ENCODE measurements at regions not wholly inside any gene's neighbourhood (a gene's known extent, or its start where the extent isn't known, plus 50 kb on each side); places are given as distances from the start of the nearest gene placed in this dataset.

DNA sequence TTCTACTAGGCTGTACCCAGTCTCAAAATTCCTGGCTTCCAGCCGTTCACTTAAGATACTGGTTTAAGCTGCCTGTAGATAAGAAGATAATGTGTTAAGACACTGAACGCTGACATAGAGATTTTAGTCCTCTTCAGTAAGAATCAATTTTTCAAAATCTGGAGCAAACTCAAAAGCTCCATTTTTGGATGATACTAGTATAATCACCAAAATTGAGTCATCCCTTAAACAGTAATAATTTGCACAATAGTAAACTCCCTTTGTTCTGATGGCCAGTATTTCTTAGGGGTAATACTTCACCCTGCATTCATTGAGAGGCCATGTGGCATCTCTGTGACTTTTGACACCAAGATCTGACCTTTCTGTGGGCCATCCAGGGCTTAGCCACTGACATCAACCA lies 299.8 kb upstream of the USP25 start:
- Mint-ChIP-seq H3K9me3 (peaks cover 3% of the 10 kb centered on the region; the same call in 2 of the 3 replicates), H3K36me3 (ENCODE audit: low read depth) (peaks cover 9% of the 10 kb centered on the region; the same call in 1 of the 3 replicates), H3K27ac (no peak overlapping the region), H3K4me3 (no peak overlapping the region), H3K4me1 (peaks cover 9% of the 10 kb centered on the region), H3K27me3 (ENCODE audit: insufficient read depth, low read depth, poor library complexity) (no peaks in the 10 kb centered on the region)
- no peak overlapping the region for H3K4me2 ChIP-seq
- H4K20me1 ChIP-seq (replicated peaks; ENCODE audit: insufficient read depth), result no peaks in the 10 kb centered on the region
- no peak overlapping the region for H3K27ac ChIP-seq (ENCODE audit: low read depth)
- H3F3A ChIP-seq (replicated peaks; ENCODE audit: low read depth), result no peaks in the 10 kb centered on the region
- H3K79me2 ChIP-seq (replicated peaks; ENCODE audit: insufficient read depth), result no peaks in the 10 kb centered on the region
- ATAC-seq (no peak), DNase-seq (ENCODE audit: low spot score) (no peak)
- no peaks in the 10 kb centered on the region for H3K36me3 ChIP-seq (ENCODE audit: insufficient read depth)
- peaks cover 4% of the 10 kb centered on the region; the same call in 1 of the 2 replicates for H3K4me1 ChIP-seq (ENCODE audit: insufficient read depth)
- no peaks in the 10 kb centered on the region for H3K27me3 ChIP-seq (ENCODE audit: insufficient read depth)
- peaks cover 15% of the 10 kb centered on the region; the same call in 1 of the 2 replicates for H3K9me2 ChIP-seq (ENCODE audit: insufficient read depth)
- TF ChIP-seq, protein P1, sequence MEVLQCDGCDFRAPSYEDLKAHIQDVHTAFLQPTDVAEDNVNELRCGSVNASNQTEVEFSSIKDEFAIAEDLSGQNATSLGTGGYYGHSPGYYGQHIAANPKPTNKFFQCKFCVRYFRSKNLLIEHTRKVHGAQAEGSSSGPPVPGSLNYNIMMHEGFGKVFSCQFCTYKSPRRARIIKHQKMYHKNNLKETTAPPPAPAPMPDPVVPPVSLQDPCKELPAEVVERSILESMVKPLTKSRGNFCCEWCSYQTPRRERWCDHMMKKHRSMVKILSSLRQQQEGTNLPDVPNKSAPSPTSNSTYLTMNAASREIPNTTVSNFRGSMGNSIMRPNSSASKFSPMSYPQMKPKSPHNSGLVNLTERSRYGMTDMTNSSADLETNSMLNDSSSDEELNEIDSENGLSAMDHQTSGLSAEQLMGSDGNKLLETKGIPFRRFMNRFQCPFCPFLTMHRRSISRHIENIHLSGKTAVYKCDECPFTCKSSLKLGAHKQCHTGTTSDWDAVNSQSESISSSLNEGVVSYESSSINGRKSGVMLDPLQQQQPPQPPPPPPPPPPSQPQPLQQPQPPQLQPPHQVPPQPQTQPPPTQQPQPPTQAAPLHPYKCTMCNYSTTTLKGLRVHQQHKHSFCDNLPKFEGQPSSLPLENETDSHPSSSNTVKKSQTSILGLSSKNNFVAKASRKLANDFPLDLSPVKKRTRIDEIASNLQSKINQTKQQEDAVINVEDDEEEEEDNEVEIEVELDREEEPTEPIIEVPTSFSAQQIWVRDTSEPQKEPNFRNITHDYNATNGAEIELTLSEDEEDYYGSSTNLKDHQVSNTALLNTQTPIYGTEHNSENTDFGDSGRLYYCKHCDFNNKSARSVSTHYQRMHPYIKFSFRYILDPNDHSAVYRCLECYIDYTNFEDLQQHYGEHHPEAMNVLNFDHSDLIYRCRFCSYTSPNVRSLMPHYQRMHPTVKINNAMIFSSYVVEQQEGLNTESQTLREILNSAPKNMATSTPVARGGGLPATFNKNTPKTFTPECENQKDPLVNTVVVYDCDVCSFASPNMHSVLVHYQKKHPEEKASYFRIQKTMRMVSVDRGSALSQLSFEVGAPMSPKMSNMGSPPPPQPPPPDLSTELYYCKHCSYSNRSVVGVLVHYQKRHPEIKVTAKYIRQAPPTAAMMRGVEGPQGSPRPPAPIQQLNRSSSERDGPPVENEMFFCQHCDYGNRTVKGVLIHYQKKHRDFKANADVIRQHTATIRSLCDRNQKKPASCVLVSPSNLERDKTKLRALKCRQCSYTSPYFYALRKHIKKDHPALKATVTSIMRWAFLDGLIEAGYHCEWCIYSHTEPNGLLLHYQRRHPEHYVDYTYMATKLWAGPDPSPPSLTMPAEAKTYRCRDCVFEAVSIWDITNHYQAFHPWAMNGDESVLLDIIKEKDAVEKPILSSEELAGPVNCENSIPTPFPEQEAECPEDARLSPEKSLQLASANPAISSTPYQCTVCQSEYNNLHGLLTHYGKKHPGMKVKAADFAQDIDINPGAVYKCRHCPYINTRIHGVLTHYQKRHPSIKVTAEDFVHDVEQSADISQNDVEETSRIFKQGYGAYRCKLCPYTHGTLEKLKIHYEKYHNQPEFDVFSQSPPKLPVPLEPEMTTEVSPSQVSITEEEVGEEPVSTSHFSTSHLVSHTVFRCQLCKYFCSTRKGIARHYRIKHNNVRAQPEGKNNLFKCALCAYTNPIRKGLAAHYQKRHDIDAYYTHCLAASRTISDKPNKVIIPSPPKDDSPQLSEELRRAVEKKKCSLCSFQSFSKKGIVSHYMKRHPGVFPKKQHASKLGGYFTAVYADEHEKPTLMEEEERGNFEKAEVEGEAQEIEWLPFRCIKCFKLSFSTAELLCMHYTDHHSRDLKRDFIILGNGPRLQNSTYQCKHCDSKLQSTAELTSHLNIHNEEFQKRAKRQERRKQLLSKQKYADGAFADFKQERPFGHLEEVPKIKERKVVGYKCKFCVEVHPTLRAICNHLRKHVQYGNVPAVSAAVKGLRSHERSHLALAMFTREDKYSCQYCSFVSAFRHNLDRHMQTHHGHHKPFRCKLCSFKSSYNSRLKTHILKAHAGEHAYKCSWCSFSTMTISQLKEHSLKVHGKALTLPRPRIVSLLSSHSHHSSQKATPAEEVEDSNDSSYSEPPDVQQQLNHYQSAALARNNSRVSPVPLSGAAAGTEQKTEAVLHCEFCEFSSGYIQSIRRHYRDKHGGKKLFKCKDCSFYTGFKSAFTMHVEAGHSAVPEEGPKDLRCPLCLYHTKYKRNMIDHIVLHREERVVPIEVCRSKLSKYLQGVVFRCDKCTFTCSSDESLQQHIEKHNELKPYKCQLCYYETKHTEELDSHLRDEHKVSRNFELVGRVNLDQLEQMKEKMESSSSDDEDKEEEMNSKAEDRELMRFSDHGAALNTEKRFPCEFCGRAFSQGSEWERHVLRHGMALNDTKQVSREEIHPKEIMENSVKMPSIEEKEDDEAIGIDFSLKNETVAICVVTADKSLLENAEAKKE (CRISPR knock-in tag; IDR thresholded peaks at IDR 0.05), result no peak
- TF ChIP-seq CREB1 (CRISPR knock-in tag; IDR thresholded peaks at IDR 0.05; ENCODE audit: low read depth) (no peak), STAT1 (IDR thresholded peaks at IDR 0.05; ENCODE audit: unreplicated experiment) (no peak), POLR2AphosphoS5 (IDR thresholded peaks at IDR 0.05; ENCODE audit: low read depth) (no peak), EZH2phosphoT487 (IDR thresholded peaks at IDR 0.05; ENCODE audit: unreplicated experiment) (no peak), ZNF331 (CRISPR knock-in tag; IDR thresholded peaks at IDR 0.05; ENCODE audit: low read depth) (no peak), NANOG (IDR thresholded peaks at IDR 0.05; ENCODE audit: borderline replicate concordance) (no peak), JUNB (IDR thresholded peaks at IDR 0.05; ENCODE audit: unreplicated experiment) (no peak), EZH2 (IDR thresholded peaks at IDR 0.05; ENCODE audit: low read depth, unreplicated experiment) (no peak), ZNF114 (CRISPR knock-in tag; IDR thresholded peaks at IDR 0.05) (no peak), ETS1 (IDR thresholded peaks at IDR 0.05) (no peak)
- TF ChIP-seq, protein P2, sequence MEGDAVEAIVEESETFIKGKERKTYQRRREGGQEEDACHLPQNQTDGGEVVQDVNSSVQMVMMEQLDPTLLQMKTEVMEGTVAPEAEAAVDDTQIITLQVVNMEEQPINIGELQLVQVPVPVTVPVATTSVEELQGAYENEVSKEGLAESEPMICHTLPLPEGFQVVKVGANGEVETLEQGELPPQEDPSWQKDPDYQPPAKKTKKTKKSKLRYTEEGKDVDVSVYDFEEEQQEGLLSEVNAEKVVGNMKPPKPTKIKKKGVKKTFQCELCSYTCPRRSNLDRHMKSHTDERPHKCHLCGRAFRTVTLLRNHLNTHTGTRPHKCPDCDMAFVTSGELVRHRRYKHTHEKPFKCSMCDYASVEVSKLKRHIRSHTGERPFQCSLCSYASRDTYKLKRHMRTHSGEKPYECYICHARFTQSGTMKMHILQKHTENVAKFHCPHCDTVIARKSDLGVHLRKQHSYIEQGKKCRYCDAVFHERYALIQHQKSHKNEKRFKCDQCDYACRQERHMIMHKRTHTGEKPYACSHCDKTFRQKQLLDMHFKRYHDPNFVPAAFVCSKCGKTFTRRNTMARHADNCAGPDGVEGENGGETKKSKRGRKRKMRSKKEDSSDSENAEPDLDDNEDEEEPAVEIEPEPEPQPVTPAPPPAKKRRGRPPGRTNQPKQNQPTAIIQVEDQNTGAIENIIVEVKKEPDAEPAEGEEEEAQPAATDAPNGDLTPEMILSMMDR (conservative IDR thresholded peaks at IDR 0.05; ENCODE audit: low read depth in 2 of 2), result no peak
- TF ChIP-seq, protein P3, sequence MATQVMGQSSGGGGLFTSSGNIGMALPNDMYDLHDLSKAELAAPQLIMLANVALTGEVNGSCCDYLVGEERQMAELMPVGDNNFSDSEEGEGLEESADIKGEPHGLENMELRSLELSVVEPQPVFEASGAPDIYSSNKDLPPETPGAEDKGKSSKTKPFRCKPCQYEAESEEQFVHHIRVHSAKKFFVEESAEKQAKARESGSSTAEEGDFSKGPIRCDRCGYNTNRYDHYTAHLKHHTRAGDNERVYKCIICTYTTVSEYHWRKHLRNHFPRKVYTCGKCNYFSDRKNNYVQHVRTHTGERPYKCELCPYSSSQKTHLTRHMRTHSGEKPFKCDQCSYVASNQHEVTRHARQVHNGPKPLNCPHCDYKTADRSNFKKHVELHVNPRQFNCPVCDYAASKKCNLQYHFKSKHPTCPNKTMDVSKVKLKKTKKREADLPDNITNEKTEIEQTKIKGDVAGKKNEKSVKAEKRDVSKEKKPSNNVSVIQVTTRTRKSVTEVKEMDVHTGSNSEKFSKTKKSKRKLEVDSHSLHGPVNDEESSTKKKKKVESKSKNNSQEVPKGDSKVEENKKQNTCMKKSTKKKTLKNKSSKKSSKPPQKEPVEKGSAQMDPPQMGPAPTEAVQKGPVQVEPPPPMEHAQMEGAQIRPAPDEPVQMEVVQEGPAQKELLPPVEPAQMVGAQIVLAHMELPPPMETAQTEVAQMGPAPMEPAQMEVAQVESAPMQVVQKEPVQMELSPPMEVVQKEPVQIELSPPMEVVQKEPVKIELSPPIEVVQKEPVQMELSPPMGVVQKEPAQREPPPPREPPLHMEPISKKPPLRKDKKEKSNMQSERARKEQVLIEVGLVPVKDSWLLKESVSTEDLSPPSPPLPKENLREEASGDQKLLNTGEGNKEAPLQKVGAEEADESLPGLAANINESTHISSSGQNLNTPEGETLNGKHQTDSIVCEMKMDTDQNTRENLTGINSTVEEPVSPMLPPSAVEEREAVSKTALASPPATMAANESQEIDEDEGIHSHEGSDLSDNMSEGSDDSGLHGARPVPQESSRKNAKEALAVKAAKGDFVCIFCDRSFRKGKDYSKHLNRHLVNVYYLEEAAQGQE (IDR thresholded peaks at IDR 0.05; ENCODE audit: unreplicated experiment), result no peak
- no peak overlapping the region for H3K4me3 ChIP-seq
- H2AFZ ChIP-seq, result no peak overlapping the region

All from GM23338 (cell line).